Gastroesophageal sphincter (tissue), 4 donors: ENCODE measurements at regions not wholly inside any gene's neighbourhood (a gene's known extent, or its start where the extent isn't known, plus 50 kb on each side); places are given as distances from the start of the nearest gene placed in this dataset.

Experiments
- ATAC-seq: fragments of 150-250 bp; one replicate; pipeline ENCODE4 v1.9.1; 2016; ENCODE audit warnings: mild to moderate bottlenecking, moderate library complexity
- H3K27ac ChIP-seq, 4 donors: fragments of 200-600 bp; sonication (generic) in 3 of 4; 1 replicate in 3 of 4; 2 replicates in 1 of 4; pipeline ENCODE4 v1.5.1; 2016 to 2019
- H3K27me3 ChIP-seq: fragments of 200-600 bp; sonication (generic); one replicate; pipeline ENCODE4 v1.5.1; 2019
- H3K36me3 ChIP-seq, 2 donors: fragments of 200-600 bp; sonication (generic); one replicate each; pipeline ENCODE4 v1.5.1; 2019; ENCODE audit warnings: control low read depth in 1 of 2
- H3K4me1 ChIP-seq, 3 donors: fragments of 200-600 bp; sonication (generic); 1 replicate in 2 of 3; 2 replicates in 1 of 3; pipeline ENCODE4 v1.5.1; 2016 to 2019; ENCODE audit warnings: control low read depth in 2 of 3
- H3K4me3 ChIP-seq, 2 donors: fragments of 200-600 bp; sonication (generic); one replicate each; pipeline ENCODE4 v1.5.1; 2019; ENCODE audit warnings: mild to moderate bottlenecking in 1 of 2, moderate library complexity in 1 of 2
- H3K9me3 ChIP-seq, 3 donors: fragments of 200-600 bp; sonication (generic); one replicate each; pipeline ENCODE4 v1.5.1; 2017 to 2019; ENCODE audit warnings: control low read depth in 2 of 3
- CTCF ChIP-seq, 4 experiments: fragments of 200-600 bp in 2 of 4; fragments of 450-650 bp in 2 of 4; sonication (generic) in 1 of 4; IDR thresholded peaks; one replicate each; pipeline ENCODE4 v1.5.1; 2017 to 2019; ENCODE audit warnings: antibody characterized with exemption in 4 of 4, mild to moderate bottlenecking in 2 of 4, moderate library complexity in 2 of 4
- EP300 ChIP-seq: sonication (generic); formaldehyde crosslinking; IDR thresholded peaks from one replicate; pipeline ENCODE4 v1.6.1; 2017; ENCODE audit warnings: antibody characterized with exemption, mild to moderate bottlenecking
- POLR2A ChIP-seq, 2 donors: fragments of 450-650 bp; IDR thresholded peaks; one replicate each; pipeline ENCODE4 v1.6.1; 2017; ENCODE audit warnings: antibody characterized with exemption in 2 of 2, mild to moderate bottlenecking in 2 of 2, moderate library complexity in 1 of 2
- POLR2AphosphoS5 ChIP-seq: sonication (generic); formaldehyde crosslinking; IDR thresholded peaks from one replicate; pipeline ENCODE4 v1.6.1; 2017; ENCODE audit warnings: antibody characterized with exemption
- WGBS, 2 donors: methylation state at CpG; one replicate each; pipeline ENCODE4 v1.1.5; 2018; ENCODE audit warnings: low coverage in 1 of 2; 5-methylcytosine and 5-hydroxymethylcytosine counted together

GRCh38 chr20:6657111-6657510 lies 110.4 kb upstream of the BMP2 start:
- Histone ChIP-seq H3K27me3 (no peaks in the 10 kb centered on the region), H3K36me3 (no peaks in the 10 kb centered on the region), H3K4me3 (no peak overlapping the region), H3K27ac (no peak overlapping the region), H3K4me1 (no peaks in the 10 kb centered on the region), H3K9me3 (peaks cover 0 to 6% (median 0%) of the 10 kb centered on the region in 3 donors)
- TF ChIP-seq POLR2A (IDR thresholded peaks at IDR 0.05) (no peak), CTCF (IDR thresholded peaks at IDR 0.05) (no peak), EP300 (no peak), POLR2AphosphoS5 (no peak)
- WGBS, 2 donors = 68 to 75% methylated on average over 5 of the region's 5 CpGs
- no peak for ATAC-seq

DNA sequence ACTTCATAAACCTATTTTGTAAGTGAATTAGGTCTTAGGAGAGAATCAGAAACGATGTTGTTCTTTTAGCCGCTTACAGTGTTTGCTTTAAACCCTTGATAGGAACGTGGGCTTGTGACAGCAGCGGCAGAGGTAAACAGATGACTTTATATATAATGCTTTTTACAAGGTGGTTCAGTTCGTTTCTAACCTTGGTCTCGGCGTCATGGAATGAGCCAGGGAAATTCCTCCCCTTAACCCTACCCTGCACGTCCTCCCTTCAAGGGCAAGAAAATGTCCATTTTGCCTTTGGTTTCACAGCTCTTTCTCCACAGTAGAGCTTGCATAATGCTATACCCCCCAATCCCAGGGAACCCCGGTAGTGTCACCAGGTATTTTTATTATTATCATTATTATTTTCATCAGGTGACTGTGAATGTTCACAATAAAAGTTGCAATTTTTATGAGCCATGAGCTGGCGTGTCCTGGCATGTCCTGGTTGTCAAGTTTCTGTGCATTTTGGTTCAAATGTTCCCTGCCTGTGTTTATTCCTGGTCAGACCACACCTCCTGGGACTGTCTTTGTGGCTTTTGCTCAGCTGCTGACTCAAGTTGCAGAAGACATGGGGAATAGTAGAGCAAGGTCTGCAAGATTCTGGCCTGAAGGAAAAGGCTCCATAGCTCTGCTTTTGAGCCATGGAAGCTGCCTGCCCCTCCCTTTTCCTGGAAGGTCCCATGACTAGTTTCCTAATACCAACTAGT lies 112.8 kb upstream of the BMP2 start:
- TF ChIP-seq CTCF (IDR thresholded peaks at IDR 0.05) (no peak), POLR2AphosphoS5 (no peak), EP300 (no peak), POLR2A (IDR thresholded peaks at IDR 0.05) (no peak)
- no peaks in the 10 kb centered on the region for H3K4me1 ChIP-seq
- H3K4me3 ChIP-seq = no peak overlapping the region
- WGBS, 2 donors = 63 to 65% methylated on average over 9 to 10 of the region's 10 CpGs
- H3K36me3 ChIP-seq = no peaks in the 10 kb centered on the region
- no peak overlapping the region for H3K27ac ChIP-seq
- no peaks in the 10 kb centered on the region for H3K9me3 ChIP-seq
- no peaks in the 10 kb centered on the region for H3K27me3 ChIP-seq
- no peak for ATAC-seq

DNA sequence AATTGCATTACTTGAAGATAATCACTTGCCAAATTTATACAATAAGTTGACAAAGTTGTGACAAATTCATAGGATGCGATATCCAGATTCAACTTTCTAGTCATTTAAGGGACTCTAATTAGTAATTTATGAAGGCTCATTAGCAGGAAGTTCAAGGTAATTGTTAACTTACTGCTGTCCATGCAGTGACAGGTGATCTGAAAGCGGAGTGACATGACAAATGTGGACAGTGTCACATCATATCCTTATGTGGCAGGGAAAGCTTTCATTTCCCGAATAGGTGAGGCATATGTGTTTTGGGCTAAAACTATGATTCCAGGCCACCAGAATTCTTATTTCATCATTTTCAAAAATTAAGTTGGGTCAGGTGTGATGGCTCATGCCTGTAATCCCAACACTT lies 115.9 kb upstream of the BMP2 start:
- 92 to 97% methylated on average over 3 of the region's 3 CpGs for WGBS, 2 donors
- H3K36me3 ChIP-seq = no peaks in the 10 kb centered on the region
- no peak for ATAC-seq

DNA sequence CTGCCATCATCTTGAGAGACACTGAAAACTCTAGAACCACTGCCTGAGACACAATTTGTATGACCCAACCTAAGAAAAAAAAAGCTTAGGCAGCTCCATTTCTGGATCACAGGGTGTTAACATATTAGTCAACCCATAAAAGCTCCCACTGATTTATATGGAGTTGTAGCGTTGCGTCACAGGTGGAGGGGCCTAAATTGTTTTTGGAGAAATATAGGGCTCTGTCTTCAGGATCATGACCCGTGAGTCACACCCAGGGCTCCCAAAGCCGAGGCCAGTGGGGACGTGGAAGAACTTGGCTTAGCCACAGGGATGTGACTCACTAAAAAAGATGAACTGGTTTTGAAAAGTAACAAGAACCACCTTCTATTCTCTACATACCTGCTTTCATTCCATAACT lies 116.5 kb upstream of the BMP2 start:
- Histone ChIP-seq H3K36me3 (no peaks in the 10 kb centered on the region), H3K4me3 (no peak overlapping the region), H3K27me3 (no peaks in the 10 kb centered on the region), H3K4me1 (no peaks in the 10 kb centered on the region), H3K27ac (no peak overlapping the region), H3K9me3 (no peaks in the 10 kb centered on the region)
- TF ChIP-seq EP300 (no peak), POLR2AphosphoS5 (peak; percentile 14)
- ATAC-seq = peak; percentile 86
- WGBS, 2 donors = 62 to 71% methylated on average over 5 of the region's 5 CpGs

More for the DNA sequence above, 115.9 kb upstream of the BMP2 start:
- no peaks in the 10 kb centered on the region for H3K27me3 ChIP-seq
- H3K27ac ChIP-seq = no peak overlapping the region
- H3K9me3 ChIP-seq = no peaks in the 10 kb centered on the region
- TF ChIP-seq POLR2AphosphoS5 (no peak), EP300 (no peak), CTCF (IDR thresholded peaks at IDR 0.05) (no peak), POLR2A (IDR thresholded peaks at IDR 0.05) (no peak)
- H3K4me1 ChIP-seq = no peaks in the 10 kb centered on the region
- no peak overlapping the region for H3K4me3 ChIP-seq

- Histone ChIP-seq H3K9me3 (no peaks in the 10 kb centered on the region), H3K27me3 (no peaks in the 10 kb centered on the region), H3K27ac (no peak overlapping the region), H3K4me3 (no peak overlapping the region), H3K4me1 (no peaks in the 10 kb centered on the region), H3K36me3 (no peaks in the 10 kb centered on the region)
- TF ChIP-seq POLR2A (IDR thresholded peaks at IDR 0.05) (no peak), POLR2AphosphoS5 (no peak), EP300 (no peak), CTCF (IDR thresholded peaks at IDR 0.05) (no peak)
- ATAC-seq = no peak
- WGBS, 2 donors = 77 to 81% methylated on average over 3 of the region's 3 CpGs
Observed at GRCh38 chr20:6646021-6646636, 121.4 kb upstream of the BMP2 start.
